ENCODE measurements at regions not wholly inside any gene's neighbourhood (a gene's known extent, or its start where the extent isn't known, plus 50 kb on each side); places are given as distances from the start of the nearest gene placed in this dataset.

DNA sequence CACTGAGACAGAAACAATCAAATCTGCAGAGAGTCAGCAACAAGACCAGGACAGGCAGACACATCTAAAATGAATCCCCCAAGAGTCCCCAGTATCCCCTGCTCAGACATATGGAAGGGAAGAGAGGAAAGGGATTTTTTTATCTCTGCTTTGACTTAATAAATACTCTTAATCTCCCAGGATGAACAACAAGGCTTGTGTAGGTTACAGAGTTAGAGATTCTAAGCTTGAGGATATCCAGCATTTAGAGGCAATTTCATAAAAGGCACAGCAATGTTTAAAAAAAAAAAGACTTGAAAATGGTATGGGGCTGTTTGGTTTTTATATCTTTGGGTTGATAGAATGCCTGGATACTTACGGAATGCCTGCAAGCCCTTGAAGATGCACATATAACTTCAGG is 199.9 kb downstream of the ARL4C start:
- Histone ChIP-seq H3K4me1 (ENCODE audit: control insufficient read depth, low read length) (peaks cover 24% of the 10 kb centered on the region), H3K9me2 (replicated peaks; ENCODE audit: control insufficient read depth, low read length) (no peaks in the 10 kb centered on the region), H3K4me3 (ENCODE audit: low read length) (no peak overlapping the region), H3K79me2 (ENCODE audit: control insufficient read depth, low read length) (no peaks in the 10 kb centered on the region), H3K27ac (ENCODE audit: low read depth, low read length) (no peak overlapping the region), H3K27me3 (ENCODE audit: control insufficient read depth, low read length) (no peaks in the 10 kb centered on the region), H3K9me3 (ENCODE audit: control insufficient read depth, insufficient read depth, low read length) (no peaks in the 10 kb centered on the region), H3K36me3 (ENCODE audit: control insufficient read depth, low read length) (peaks cover 4% of the 10 kb centered on the region; the same call in 1 of the 2 replicates), H4K20me1 (ENCODE audit: control insufficient read depth, insufficient read depth, low read depth, low read length) (no peaks in the 10 kb centered on the region), H3F3A (ENCODE audit: control insufficient read depth, insufficient read depth) (0 out of 2 replicates have a peak, but pooled peaks cover 3% of the 10 kb centered on the region), H3K4me2 (ENCODE audit: low read length) (no peak overlapping the region)
- TF ChIP-seq, protein P1, sequence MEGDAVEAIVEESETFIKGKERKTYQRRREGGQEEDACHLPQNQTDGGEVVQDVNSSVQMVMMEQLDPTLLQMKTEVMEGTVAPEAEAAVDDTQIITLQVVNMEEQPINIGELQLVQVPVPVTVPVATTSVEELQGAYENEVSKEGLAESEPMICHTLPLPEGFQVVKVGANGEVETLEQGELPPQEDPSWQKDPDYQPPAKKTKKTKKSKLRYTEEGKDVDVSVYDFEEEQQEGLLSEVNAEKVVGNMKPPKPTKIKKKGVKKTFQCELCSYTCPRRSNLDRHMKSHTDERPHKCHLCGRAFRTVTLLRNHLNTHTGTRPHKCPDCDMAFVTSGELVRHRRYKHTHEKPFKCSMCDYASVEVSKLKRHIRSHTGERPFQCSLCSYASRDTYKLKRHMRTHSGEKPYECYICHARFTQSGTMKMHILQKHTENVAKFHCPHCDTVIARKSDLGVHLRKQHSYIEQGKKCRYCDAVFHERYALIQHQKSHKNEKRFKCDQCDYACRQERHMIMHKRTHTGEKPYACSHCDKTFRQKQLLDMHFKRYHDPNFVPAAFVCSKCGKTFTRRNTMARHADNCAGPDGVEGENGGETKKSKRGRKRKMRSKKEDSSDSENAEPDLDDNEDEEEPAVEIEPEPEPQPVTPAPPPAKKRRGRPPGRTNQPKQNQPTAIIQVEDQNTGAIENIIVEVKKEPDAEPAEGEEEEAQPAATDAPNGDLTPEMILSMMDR (IDR thresholded peaks at IDR 0.05; ENCODE audit: low read depth, low read length, poor library complexity, severe bottlenecking): no peak
- no peak for TF ChIP-seq EZH2phosphoT487 (IDR thresholded peaks at IDR 0.05; ENCODE audit: borderline replicate concordance, low read length)

DNA sequence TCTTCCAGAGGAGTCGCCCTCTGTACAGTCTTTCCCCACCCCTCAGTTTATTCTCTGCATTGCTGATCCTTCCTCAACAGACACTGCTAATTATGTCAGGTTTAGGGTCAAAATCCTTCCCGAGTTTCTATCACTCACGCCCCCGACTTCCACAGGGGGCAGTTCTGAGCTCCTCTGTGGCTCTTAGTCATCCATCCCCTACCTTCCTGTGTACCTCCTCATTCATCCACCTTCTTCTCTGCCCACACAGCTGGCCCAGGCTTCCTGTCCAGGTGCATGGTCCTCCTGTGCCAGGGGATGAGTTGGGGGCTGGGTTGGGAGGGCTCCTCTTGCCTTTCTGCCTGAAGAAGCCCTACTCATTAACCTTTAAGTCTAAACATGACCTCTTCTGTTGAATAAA is 202.9 kb downstream of the ARL4C start:
- Histone ChIP-seq H3K9me3 (ENCODE audit: control insufficient read depth, insufficient read depth, low read length) (no peaks in the 10 kb centered on the region), H3K9me2 (replicated peaks; ENCODE audit: control insufficient read depth, low read length) (no peaks in the 10 kb centered on the region), H3K27ac (ENCODE audit: low read depth, low read length) (peak overlapping the region; percentile 81; the same call in 1 of the 2 replicates), H3K36me3 (ENCODE audit: control insufficient read depth, low read length) (peaks cover 8% of the 10 kb centered on the region; the same call in 1 of the 2 replicates), H4K20me1 (ENCODE audit: control insufficient read depth, insufficient read depth, low read depth, low read length) (no peaks in the 10 kb centered on the region), H3K27me3 (ENCODE audit: control insufficient read depth, low read length) (no peaks in the 10 kb centered on the region), H3K4me2 (ENCODE audit: low read length) (peak overlapping the region; percentile 32), H3K4me3 (ENCODE audit: low read length) (no peak overlapping the region), H3F3A (ENCODE audit: control insufficient read depth, insufficient read depth) (0 out of 2 replicates have a peak, but pooled peaks cover 3% of the 10 kb centered on the region), H3K4me1 (ENCODE audit: control insufficient read depth, low read length) (peaks cover 54% of the 10 kb centered on the region), H3K79me2 (ENCODE audit: control insufficient read depth, low read length) (no peaks in the 10 kb centered on the region)
- TF ChIP-seq EZH2phosphoT487 (IDR thresholded peaks at IDR 0.05; ENCODE audit: borderline replicate concordance, low read length): no peak
- TF ChIP-seq, protein P1 (IDR thresholded peaks at IDR 0.05; ENCODE audit: low read depth, low read length, poor library complexity, severe bottlenecking): peak; percentile 40

DNA sequence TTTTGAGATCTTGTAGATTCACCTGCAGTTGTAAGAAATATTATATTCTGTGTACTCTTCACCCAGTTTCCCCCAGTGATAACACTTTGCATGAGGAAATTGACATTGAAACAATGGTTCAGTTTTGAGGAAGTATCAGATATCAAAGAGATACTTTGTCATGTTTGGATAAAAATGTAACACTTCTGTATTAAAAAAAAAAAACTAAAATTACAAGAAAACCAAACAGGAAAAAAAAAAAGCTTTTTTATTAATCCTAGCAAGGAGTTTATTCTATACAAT is 204.0 kb downstream of the ARL4C start:
- Histone ChIP-seq H3K9me3 (ENCODE audit: control insufficient read depth, insufficient read depth, low read length) (no peaks in the 10 kb centered on the region), H3K4me3 (ENCODE audit: low read length) (no peak overlapping the region), H3K79me2 (ENCODE audit: control insufficient read depth, low read length) (no peaks in the 10 kb centered on the region), H4K20me1 (ENCODE audit: control insufficient read depth, insufficient read depth, low read depth, low read length) (no peaks in the 10 kb centered on the region), H3F3A (ENCODE audit: control insufficient read depth, insufficient read depth) (0 out of 2 replicates have a peak, but pooled peaks cover 3% of the 10 kb centered on the region), H3K36me3 (ENCODE audit: control insufficient read depth, low read length) (peaks cover 8% of the 10 kb centered on the region; the same call in 1 of the 2 replicates), H3K27ac (ENCODE audit: low read depth, low read length) (peak overlapping the region; percentile 81), H3K4me1 (ENCODE audit: control insufficient read depth, low read length) (peaks cover 55% of the 10 kb centered on the region), H3K27me3 (ENCODE audit: control insufficient read depth, low read length) (no peaks in the 10 kb centered on the region), H3K4me2 (ENCODE audit: low read length) (peak overlapping the region; percentile 36), H3K9me2 (replicated peaks; ENCODE audit: control insufficient read depth, low read length) (no peaks in the 10 kb centered on the region)
- TF ChIP-seq EZH2phosphoT487 (IDR thresholded peaks at IDR 0.05; ENCODE audit: borderline replicate concordance, low read length): no peak
- TF ChIP-seq, protein P1 (IDR thresholded peaks at IDR 0.05; ENCODE audit: low read depth, low read length, poor library complexity, severe bottlenecking): no peak
